HG03139 (cell line): ENCODE measurements at regions not wholly inside any gene's neighbourhood (a gene's known extent, or its start where the extent isn't known, plus 50 kb on each side); places are given as distances from the start of the nearest gene placed in this dataset.
"Not testable (repeated sequence)": the region's sequence is repeated elsewhere in the genome, so short reads cannot be mapped to it uniquely, and the experiment has no call there.

ENCODE experiments used
- ATAC-seq: cut with Tn5 transposase; IDR thresholded peaks from one replicate; pipeline ENCODE4 v1.9.1; 2021; ENCODE audit not compliant: unreplicated experiment

DNA sequence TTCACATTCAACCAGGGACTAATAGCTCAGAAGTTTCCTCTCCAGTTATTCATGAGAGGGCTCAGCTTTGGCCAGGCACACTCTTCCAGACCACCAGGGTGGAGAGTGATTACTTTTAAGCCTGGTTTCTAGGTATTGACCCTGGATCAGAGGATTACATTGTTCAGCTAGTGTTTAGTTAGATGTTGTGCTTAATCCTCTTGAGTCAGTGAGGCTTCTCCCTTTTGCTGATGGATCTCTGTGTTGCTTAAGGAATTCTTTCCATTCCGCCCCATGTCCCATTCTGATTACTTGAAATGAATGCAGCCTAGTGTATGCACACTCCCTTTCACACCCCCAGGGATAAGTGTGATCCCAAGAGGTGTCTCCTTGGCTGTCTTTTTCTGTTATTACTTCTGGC is 271.7 kb upstream of the ANO5 start:
- ATAC-seq, result no peak

DNA sequence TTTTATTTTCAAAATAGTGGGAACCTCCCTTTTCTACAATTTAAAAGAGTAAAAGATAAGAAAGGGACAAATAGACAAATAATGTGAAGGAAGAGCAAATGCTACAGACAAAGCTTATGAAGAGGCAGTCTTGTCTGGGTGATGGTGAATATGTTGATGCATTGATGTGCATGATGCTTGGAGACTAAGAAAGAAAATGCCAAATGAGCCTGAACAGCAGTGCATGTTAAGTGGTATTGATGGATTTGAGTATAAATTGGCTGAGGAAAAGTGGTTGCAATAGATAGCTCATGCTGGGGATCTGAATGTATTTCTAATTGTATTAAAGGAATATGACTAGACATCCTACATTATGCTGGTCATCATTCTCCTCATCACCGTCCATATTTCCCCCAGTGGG is 268.6 kb upstream of the ANO5 start:
- ATAC-seq, result no peak

DNA sequence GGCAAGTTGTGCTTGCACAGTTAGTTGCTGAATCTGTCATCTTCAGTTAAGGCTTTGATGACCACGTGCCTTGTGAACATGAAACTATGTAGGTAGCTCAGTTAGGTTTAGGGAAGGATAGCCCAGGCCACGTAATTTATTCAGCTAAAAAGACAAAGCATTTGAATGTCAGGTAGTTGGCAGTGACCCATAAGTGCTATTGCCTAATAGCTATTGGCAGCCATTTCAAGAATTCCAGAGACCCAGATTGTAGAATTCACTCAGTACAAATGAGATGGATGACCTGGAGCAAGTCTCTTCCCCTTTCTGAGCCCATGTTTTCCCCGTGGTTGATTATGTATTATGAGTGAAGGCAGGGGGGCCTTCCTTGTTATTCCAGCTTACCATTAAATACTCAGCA is 265.3 kb upstream of the ANO5 start:
- no peak for ATAC-seq

DNA sequence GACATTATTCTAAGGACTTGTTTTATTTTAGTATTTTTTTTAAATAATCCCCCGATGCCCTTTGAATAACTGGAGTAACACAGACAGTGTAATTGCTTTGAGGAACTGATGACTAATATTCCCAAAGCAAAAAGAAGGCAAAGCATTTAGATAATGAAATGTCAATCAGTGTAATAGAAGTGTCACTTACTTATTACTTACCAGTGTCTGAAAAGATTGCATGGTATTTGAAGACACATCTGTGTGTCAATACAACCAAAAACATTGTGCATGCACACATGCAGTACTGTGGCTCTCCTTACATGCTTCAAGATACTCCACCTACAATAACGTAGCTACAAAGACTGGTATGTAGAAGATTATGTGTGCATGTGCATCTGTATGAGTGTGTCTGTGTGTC is 264.0 kb upstream of the ANO5 start:
- no peak for ATAC-seq

DNA sequence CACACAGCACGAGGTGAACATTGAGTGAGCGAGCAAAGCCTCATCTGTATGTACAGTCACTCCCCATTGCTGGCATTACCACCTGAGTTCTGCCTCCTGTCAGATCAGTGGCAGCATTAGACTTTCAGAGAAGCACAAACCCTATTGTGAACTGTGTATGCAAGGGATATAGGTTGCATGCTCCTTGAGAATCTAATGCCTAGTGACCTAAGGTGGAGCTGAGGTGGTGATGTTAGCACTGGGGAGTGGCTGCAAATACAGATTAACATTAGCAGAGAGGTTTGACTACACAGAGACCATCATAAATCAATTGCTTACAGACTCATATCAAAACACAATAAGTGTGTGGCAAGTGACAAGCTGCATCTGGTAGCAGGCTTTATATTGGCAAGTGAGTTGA is 262.5 kb upstream of the ANO5 start:
- ATAC-seq, result no peak

DNA sequence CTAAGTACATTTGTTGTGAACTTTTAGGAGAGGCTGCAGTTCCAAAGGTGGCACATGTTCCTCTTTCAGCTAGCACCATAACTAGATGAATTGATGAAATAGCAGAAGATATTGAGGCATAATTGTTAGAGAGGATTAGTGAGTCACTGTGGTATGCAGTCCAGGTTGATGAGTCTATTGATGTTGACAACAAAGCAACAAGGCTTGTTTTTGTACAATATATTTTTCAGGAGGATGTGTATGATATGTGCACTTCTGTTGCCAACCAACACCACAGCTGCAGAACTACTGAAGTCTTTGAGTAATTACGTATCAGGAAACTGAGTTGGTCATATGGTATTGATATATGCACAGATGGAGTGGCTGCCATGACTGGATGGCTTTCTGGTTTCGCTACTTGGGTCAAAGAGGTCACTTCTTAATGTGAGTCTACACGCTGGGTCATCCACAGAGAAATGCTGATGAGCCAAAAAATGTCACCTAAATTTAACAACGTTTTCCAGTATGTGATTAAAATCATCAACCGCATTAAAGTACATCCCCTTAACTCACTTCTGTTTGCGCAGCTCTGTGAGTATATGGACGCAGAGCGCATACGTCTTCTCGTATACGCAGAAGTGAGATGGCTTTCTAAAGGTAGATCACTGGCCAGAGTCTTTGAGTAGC is 261.3 kb upstream of the ANO5 start:
- no peak for ATAC-seq

DNA sequence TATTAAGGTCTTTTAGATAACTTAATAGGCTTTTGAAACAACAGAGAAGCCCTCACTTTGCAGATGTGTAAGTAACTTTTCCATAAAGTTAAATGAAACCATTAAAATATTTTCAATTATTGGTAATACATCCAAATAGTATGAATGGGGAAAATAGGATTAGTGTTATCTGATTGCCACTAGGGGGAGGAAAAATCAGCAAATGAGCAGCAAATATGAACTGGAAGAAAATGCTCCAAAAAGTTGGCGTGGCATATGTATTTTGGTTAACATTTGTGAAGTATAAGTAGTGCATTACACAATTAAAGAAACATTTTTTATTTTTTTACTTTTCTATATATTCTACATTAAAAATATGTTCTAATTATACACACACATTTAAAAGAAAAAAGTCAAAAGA is 259.8 kb upstream of the ANO5 start:
- no peak for ATAC-seq

DNA sequence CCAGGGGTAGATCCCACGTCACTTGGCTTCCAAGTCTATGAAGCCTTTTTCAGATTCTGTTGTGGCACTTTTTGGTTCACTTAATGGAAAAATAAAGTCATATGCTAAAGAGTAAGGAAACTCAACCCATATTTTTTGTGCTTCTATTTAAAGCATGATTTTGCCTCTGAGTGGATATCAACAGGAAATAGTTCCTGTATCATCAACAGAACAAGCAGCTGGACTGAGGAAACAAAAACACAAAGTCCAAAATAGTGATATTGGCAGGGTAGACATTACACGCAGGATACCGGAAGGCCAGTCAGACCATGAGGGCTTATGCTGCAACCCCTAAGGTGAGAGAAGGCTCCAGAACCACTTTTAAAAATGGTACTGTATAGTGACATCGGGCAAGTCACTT is 248.3 kb upstream of the ANO5 start:
- ATAC-seq, result no peak

DNA sequence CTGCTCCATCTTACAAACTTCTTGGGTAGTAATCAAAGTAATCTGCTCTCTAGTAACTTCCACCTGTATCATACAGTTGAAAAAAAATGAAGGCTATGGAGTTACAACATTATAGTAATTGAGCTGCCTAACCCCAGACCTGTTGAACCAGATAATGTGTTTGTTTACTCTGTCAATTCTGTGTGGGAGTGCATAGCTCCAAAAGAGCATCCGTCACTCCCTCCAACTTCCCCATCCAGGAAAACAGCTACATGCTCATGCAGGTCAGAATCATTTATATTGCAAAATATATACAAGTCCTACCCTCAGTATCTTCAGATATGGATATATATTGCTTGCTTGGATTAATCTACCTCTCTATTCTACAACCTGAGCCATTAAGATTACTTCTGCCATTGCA is 244.0 kb upstream of the ANO5 start:
- no peak for ATAC-seq

DNA sequence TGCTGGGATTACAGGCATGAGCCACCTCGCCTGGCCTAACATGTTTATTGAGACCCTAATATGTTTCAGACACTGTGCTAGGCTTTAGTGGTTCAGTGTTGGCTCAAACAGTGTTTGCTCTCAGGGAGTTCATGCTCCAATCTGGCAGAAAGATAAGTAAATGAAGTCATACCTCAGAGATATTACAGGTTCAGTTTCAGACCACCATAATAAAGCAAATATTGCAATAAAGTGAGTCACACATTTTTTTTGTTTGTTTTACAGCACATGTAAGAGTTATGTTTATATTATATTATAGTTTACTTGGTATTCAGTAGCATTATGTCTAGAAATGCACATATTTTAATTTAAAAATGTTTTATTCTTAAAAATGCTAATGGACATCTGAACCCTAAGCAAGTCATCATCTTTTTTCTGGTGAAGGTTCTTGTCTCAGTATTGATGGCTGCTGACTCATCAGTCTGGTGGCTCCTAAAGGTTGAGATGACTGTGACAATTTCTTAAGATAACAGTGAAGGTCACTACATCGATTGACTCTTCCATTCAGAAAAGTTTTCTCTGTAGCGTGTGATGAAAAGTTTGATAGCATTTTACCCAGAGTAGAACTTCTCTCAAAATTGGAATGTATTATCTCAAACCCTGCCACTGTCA is 243.0 kb upstream of the ANO5 start:
- no peak for ATAC-seq

DNA sequence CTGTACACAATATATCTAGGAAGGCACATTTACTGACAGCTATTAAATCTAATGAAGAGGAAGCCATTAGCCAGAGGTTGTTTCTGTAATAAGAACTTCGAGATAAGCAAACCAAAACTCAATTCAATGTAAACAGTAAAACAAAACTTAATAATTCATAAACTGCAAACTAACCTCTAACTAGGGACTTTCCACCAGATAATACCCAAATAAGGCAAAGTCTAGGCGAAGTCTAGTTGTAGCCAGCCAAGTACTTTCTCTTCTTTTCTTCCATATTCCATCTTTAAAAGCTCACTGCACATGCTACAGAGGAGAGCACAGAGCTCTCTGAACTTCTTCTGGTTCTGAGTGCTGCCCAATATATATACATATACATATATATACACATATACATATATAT is 229.9 kb upstream of the ANO5 start:
- no peak for ATAC-seq

DNA sequence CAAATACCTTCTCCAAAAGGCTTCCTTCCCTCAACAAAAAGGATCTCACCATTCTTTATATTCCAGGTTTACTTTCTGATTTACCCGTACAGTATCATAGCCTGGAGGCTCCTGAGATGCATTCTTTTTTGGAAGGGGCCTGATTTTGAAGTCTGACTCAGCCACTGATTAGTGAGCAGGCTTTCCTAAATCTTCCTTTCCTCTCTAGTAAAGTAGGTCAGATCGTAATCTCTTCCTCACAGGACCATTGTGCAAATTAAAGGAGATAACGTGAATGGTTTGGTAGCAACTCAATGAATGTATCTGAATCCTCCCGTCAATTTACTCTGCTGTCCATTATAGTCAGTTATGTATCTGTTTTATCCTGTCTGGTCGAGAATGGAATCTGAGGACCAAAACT is 227.7 kb upstream of the ANO5 start:
- no peak for ATAC-seq

DNA sequence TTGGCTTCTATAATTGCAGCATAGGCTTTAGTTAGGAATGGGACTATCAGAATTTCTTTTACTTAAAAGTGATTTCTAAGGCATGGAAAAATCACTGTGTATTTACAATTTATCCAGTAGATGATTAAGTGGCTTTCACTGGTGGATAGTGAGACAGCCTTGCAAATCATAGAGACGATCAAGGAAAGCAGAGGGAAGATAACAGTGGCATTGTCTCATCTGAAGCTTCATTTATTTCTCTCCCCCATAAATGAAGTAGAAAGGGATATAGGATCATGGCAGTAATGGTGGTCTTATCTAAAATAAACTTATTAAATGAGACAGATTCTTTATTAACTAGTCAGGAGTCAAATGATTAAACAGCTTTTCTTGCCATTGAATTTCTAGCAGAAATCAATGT is 224.2 kb upstream of the ANO5 start:
- no peak for ATAC-seq

DNA sequence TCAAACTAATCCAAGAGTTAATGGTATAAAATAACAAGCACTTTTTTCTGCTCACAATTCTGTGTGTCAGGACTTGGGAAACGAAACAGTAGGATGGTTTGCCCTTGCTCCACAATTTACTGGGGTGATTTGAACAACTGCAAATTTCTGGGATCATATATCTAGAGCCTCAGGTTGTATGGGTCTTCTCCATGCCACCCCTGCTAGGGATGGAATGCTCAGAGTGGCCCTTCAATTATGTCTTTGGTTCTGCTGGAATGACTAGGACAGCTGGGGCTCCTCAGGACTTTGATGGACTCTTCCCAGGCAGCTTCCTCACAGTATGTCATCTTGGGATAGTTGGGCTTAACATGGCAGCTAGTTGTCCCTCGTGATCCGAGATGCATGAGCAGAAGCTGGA is 223.0 kb upstream of the ANO5 start:
- no peak for ATAC-seq

DNA sequence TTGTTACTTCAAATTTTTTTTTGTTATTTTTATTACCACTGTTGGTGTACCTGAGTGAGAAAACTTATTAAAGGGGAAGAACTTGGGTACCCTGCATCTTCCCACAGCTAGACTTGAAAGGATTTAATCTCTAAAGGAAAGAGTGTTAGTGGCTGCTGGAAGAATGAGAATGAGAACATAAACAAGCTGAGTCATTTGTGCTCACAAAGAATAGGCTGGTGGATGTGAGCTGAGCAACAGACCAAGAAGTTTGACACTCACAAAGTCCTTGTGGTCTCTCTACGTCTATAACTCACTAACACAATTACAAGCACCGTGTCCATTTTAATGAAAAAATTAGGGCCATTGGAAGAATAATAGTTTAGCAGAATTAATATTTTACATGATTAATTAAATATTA is 217.6 kb upstream of the ANO5 start:
- ATAC-seq, result no peak

DNA sequence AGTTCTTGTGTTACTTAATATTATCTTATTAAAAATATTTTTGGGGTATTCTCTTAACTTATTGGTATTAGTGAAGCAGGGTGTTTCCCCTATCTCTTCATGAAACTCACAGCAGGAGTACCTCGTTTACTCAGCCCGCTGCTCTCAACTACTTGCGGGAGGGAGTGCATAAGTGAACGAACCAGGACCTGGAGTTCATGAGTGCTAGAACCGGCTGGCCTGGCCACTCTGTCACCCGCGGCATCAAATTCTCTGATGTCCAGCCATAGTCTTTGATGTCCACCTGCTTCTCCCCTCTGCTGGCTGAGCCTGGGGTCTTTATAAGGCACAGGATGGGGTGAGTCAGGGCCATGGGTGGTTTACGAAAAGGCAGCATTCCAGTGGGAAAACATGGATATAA is 216.7 kb upstream of the ANO5 start:
- no peak for ATAC-seq

DNA sequence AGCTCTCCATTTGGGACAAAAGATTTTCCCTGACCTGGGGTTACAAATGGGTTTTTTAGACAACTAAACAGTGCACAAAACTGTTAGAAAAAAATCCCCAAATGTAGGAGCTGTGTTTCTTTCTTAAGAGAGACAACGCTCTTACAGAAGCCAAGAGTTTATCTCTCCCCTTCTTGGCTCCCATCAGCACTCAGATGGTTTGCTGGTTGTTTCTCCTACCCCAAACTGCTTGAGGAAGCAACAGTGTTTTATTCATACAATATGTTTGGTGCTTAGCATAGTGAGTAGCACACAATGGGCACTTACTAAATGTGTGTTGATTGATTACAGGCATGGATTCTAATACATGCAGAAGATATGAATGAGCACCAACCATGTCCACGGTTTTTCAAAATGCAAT is 209.5 kb upstream of the ANO5 start:
- ATAC-seq, result no peak

DNA sequence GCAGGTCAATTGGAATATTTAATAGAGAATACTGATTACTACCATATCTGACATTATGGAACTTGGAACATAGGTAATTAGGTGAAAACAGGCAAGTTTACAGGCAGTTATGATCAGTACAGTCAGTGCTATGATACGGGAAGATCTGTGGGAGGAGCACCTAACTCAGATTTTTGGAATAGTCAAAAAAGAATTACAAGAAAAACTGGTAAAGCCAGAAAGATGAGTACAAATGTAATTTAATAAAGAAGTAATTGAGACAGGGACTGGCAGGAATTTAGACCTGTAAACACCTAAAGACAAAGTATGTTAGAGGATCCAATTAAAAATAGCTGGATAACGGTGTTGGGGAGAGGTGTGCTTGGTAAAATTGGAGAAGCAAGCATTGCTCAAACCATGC is 206.5 kb upstream of the ANO5 start:
- no peak for ATAC-seq

DNA sequence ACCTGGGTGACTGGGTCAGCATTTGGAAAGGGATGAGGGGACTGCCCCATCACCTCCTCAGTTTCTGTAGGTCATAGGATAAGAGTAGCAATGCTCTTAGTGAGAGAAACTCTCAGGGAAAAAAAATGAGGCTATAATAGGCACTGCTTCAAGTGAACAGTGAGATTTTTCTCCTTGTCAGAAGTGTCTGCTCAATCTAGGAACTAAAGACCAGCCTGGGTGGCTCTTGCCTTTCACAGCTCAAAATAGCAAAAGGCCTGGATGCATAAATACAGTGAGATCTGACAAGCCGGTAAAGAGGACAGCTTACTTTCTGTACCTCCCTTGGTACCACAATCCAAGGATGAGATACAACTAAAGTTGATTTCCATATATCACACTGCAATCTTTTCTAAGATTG is 205.6 kb upstream of the ANO5 start:
- ATAC-seq, result no peak

DNA sequence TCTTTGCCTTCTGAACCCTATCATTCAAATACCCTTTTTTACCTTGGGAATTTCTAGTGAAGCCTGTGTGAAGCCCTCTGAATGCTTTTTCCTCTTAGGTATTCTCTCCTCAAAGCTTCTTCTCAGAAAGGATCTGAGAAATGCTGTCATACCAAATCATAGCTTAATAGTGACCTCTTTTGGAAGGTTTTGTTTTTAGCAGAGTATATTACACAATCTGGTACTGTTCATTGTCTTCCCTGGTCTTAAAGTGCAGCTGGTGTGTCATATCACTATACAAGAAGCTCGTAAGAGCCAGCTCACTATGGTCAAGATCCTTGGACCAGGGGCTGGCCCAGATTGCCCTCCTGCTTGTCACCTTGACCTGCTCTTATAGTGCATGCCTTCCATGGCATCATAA is 204.4 kb upstream of the ANO5 start:
- ATAC-seq, result no peak

DNA sequence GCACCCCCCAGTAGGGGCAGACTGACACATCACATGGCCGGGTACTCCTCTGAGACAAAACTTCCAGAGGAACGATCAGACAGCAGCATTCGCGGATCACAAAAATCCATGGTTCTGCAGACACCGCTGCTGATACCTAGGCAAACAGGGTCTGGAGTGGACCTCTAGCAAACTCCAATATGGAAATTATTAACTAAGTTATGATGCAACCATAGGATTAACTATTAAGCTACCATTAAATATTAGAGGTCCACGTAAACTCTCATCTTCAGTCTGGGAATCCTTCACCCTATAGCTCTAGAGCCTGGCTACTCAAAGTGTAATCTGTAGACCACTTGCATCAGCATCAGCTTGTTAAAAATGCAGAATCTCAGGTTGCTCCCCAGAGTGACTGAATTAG is 191.1 kb upstream of the ANO5 start:
- ATAC-seq, result not testable (repeated sequence)

DNA sequence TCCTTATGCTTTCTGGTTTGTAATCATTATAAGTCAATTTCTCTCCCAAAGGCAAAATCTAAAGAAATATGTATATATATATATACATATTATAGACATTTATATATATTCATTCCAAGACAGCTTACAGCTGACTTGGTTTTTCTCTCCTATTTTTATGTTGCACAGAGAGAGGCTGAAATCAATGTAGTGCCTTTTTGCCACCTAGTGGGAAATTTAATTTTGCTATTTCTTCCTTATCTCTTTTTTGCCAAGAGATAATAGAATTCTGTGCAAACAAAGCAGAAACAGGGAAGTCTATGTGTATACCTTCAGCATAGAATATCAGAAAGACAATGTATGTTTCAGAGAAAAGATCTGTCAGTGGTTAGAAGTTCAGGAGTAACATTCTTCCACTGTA is 186.0 kb upstream of the ANO5 start:
- no peak for ATAC-seq

DNA sequence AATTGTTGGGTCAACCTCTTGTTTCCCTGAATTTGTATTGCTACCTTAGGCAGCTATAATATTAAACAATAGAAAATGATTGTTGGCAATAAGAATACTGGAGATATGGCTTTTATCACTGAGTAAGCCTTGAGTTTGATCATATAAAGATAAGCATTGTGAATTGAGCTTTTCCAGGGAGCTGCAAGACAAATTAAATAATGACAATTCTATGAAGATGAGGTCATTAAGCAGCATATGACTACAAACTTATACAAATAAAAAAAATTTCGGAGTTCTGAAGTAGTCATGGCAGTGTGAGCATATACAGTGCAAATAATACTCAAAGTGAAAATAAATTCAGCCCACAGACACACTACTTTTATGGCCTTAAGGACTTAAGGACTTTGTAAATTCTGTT is 161.1 kb upstream of the ANO5 start:
- ATAC-seq, result no peak
